ENCODE measurements at regions not wholly inside any gene's neighbourhood (a gene's known extent, or its start where the extent isn't known, plus 50 kb on each side); places are given as distances from the start of the nearest gene placed in this dataset.

DNA sequence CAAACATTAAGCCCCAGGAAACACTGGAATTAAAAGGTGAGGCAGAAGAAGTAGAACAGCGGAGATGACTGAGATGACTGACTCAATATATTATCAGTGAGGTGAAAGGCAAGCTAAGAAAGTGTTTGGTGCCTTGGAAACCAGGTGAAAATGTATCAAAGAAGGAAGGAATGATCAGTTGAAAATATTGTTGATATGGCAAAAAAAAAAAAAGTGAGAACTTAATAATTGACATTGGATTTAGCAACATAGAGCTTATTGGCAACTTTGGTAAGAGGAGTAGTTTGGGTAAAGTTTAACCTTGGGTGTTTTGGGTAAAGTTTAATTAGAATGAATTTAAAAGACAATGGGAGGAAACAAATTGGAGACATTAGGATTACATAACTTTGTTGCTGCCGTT is 127.7 kb upstream of the MYOCD start:
- H3K56ac ChIP-seq (ENCODE audit: low read length) = no peak overlapping the region

DNA sequence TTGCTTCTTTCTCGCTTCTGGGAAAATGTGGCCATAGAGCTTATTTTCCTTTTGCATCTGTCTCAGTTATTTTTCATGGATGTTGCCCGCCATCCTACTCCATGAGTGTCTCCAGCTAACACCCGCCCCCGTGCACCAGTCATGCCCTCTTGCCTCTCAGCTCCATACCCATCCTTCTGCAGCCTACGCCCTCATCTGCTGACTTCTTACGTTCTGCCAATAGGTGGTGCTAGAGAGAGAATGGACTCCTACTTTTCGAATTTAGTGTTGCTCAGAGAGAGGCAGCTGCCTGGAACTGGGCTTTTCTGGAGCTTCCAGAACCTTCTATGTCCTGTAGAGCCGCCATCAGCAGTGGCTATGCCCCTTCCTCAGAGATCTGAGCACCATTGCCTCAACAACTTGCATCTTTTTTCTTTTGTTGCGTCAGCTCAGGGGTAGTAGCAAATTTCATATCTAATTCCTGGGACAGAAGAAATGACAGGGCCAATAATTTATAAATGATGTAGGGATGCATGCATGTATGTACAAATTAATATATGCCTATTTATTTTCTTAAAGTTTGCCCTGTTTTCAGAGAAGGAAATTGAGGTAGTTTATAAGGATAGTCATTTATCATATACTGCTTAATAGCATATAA is 119.7 kb upstream of the MYOCD start:
- no peaks in the 10 kb centered on the region for H3K27me3 ChIP-seq (ENCODE audit: insufficient read depth, low read length, poor library complexity)
- no CpG with 5 or more reads among the region's 9 CpGs for WGBS (ENCODE audit: extremely low coverage, insufficient coverage, low lambda C conversion rate)
- no peaks in the 10 kb centered on the region for H3K36me3 ChIP-seq (ENCODE audit: control insufficient read depth, insufficient read depth, low read length)
- H3K4me1 ChIP-seq (ENCODE audit: control insufficient read depth, low read depth, low read length) = no peaks in the 10 kb centered on the region
- no peak overlapping the region for H3K23ac ChIP-seq (ENCODE audit: low read length)
- no peak overlapping the region for H4K5ac ChIP-seq (ENCODE audit: low read length)
- H3K4ac ChIP-seq (ENCODE audit: low read depth, low read length) = no peak overlapping the region
- H3K56ac ChIP-seq (ENCODE audit: low read length) = no peak overlapping the region
- H3K79me2 ChIP-seq (ENCODE audit: control insufficient read depth, insufficient read depth, low read length) = no peaks in the 10 kb centered on the region
- no peak overlapping the region for H2BK120ac ChIP-seq (ENCODE audit: low read depth, low read length)
- no peak overlapping the region for H3K18ac ChIP-seq (ENCODE audit: low read length)
- DNase-seq = peak; percentile 85
- no peak overlapping the region for H3K27ac ChIP-seq (ENCODE audit: low read depth, low read length)
- no peak overlapping the region for H2AK5ac ChIP-seq (ENCODE audit: low read length)
- no peak overlapping the region for H2BK15ac ChIP-seq (replicated peaks; ENCODE audit: low read depth)
- no peak overlapping the region for H4K8ac ChIP-seq (ENCODE audit: low read depth, low read length)
- no peak overlapping the region for H3K4me3 ChIP-seq (ENCODE audit: low read length)
- no peak overlapping the region for H3K9ac ChIP-seq (ENCODE audit: low read length)
- H3K4me2 ChIP-seq (ENCODE audit: low read length) = no peak overlapping the region
- no peak overlapping the region for H2BK5ac ChIP-seq (ENCODE audit: low read length)
- no peaks in the 10 kb centered on the region for H3K79me1 ChIP-seq (ENCODE audit: low read length)

More for the DNA sequence above, 127.7 kb upstream of the MYOCD start:
- H2AK5ac ChIP-seq (ENCODE audit: low read length) = no peak overlapping the region
- WGBS (ENCODE audit: extremely low coverage, insufficient coverage, low lambda C conversion rate) = no CpG with 5 or more reads among the region's 2 CpGs
- no peak overlapping the region for H3K27ac ChIP-seq (ENCODE audit: low read depth, low read length)
- H4K5ac ChIP-seq (ENCODE audit: low read length) = no peak overlapping the region
- H3K79me1 ChIP-seq (ENCODE audit: low read length) = no peaks in the 10 kb centered on the region
- no peak overlapping the region for H3K18ac ChIP-seq (ENCODE audit: low read length)
- no peaks in the 10 kb centered on the region for H3K27me3 ChIP-seq (ENCODE audit: insufficient read depth, low read length, poor library complexity)
- H3K4me2 ChIP-seq (ENCODE audit: low read length) = no peak overlapping the region
- H3K4ac ChIP-seq (ENCODE audit: low read depth, low read length) = no peak overlapping the region
- no peak overlapping the region for H2BK15ac ChIP-seq (replicated peaks; ENCODE audit: low read depth)
- no peak overlapping the region for H2BK120ac ChIP-seq (ENCODE audit: low read depth, low read length)
- no peak for DNase-seq
- H3K79me2 ChIP-seq (ENCODE audit: control insufficient read depth, insufficient read depth, low read length) = no peaks in the 10 kb centered on the region
- H3K23ac ChIP-seq (ENCODE audit: low read length) = no peak overlapping the region
- H4K8ac ChIP-seq (ENCODE audit: low read depth, low read length) = no peak overlapping the region
- no peak overlapping the region for H2BK5ac ChIP-seq (ENCODE audit: low read length)
- no peak overlapping the region for H3K9ac ChIP-seq (ENCODE audit: low read length)
- H3K36me3 ChIP-seq (ENCODE audit: control insufficient read depth, insufficient read depth, low read length) = no peaks in the 10 kb centered on the region
- peaks cover 2% of the 10 kb centered on the region for H3K4me1 ChIP-seq (ENCODE audit: control insufficient read depth, low read depth, low read length)
- H3K4me3 ChIP-seq (ENCODE audit: low read length) = no peak overlapping the region

DNA sequence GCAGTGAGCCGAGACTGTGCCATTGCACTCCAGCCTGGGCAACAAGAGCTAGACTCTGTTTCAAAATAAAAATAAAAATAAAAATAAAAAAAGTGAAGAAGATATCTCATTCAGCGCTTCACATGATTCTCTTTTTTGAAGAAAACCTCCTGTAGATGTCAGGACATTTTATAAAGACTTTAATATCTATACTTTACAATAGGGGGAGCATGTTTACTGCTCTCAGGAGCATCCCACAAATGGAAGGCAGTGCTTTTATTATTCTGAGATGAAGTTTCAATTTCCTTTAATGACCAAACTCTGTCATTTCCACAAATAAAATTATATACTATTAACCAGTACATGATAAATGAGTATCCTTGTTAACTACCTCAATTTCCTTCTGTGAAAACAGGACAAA is 118.7 kb upstream of the MYOCD start:
- no peaks in the 10 kb centered on the region for H3K79me1 ChIP-seq (ENCODE audit: low read length)
- no peak overlapping the region for H3K56ac ChIP-seq (ENCODE audit: low read length)
- H4K8ac ChIP-seq (ENCODE audit: low read depth, low read length) = no peak overlapping the region
- H3K4ac ChIP-seq (ENCODE audit: low read depth, low read length) = no peak overlapping the region
- WGBS (ENCODE audit: extremely low coverage, insufficient coverage, low lambda C conversion rate) = no CpG with 5 or more reads among the region's 2 CpGs
- H2BK5ac ChIP-seq (ENCODE audit: low read length) = no peak overlapping the region
- no peak overlapping the region for H2BK120ac ChIP-seq (ENCODE audit: low read depth, low read length)
- no peak overlapping the region for H3K23ac ChIP-seq (ENCODE audit: low read length)
- no peaks in the 10 kb centered on the region for H3K27me3 ChIP-seq (ENCODE audit: insufficient read depth, low read length, poor library complexity)
- no peak for DNase-seq
- H3K79me2 ChIP-seq (ENCODE audit: control insufficient read depth, insufficient read depth, low read length) = no peaks in the 10 kb centered on the region
- H3K27ac ChIP-seq (ENCODE audit: low read depth, low read length) = no peak overlapping the region
- no peak overlapping the region for H3K18ac ChIP-seq (ENCODE audit: low read length)
- H3K4me3 ChIP-seq (ENCODE audit: low read length) = no peak overlapping the region
- H3K36me3 ChIP-seq (ENCODE audit: control insufficient read depth, insufficient read depth, low read length) = no peaks in the 10 kb centered on the region
- H2BK15ac ChIP-seq (replicated peaks; ENCODE audit: low read depth) = no peak overlapping the region
- H3K4me2 ChIP-seq (ENCODE audit: low read length) = no peak overlapping the region
- H3K4me1 ChIP-seq (ENCODE audit: control insufficient read depth, low read depth, low read length) = no peaks in the 10 kb centered on the region
- H3K9ac ChIP-seq (ENCODE audit: low read length) = no peak overlapping the region
- H2AK5ac ChIP-seq (ENCODE audit: low read length) = no peak overlapping the region
- H4K5ac ChIP-seq (ENCODE audit: low read length) = no peak overlapping the region

- Histone ChIP-seq H4K8ac (ENCODE audit: low read depth, low read length) (no peak overlapping the region), H3K36me3 (ENCODE audit: control insufficient read depth, insufficient read depth, low read length) (no peaks in the 10 kb centered on the region), H3K79me2 (ENCODE audit: control insufficient read depth, insufficient read depth, low read length) (no peaks in the 10 kb centered on the region), H3K56ac (ENCODE audit: low read length) (no peak overlapping the region), H2BK15ac (replicated peaks; ENCODE audit: low read depth) (no peak overlapping the region), H2AK5ac (ENCODE audit: low read length) (no peak overlapping the region), H3K27ac (ENCODE audit: low read depth, low read length) (no peak overlapping the region), H3K4ac (ENCODE audit: low read depth, low read length) (no peak overlapping the region), H3K4me1 (ENCODE audit: control insufficient read depth, low read depth, low read length) (no peaks in the 10 kb centered on the region), H3K4me3 (ENCODE audit: low read length) (no peak overlapping the region), H2BK5ac (ENCODE audit: low read length) (no peak overlapping the region), H3K23ac (ENCODE audit: low read length) (no peak overlapping the region), H3K18ac (ENCODE audit: low read length) (no peak overlapping the region), H3K27me3 (ENCODE audit: insufficient read depth, low read length, poor library complexity) (no peaks in the 10 kb centered on the region), H3K4me2 (ENCODE audit: low read length) (no peak overlapping the region), H3K9ac (ENCODE audit: low read length) (no peak overlapping the region), H3K79me1 (ENCODE audit: low read length) (no peaks in the 10 kb centered on the region), H2BK120ac (ENCODE audit: low read depth, low read length) (no peak overlapping the region), H4K5ac (ENCODE audit: low read length) (no peak overlapping the region)
- no peak for DNase-seq
- no CpG with 5 or more reads among the region's 5 CpGs for WGBS (ENCODE audit: extremely low coverage, insufficient coverage, low lambda C conversion rate)
Observed at GRCh38 chr17:12547831-12548230, 117.9 kb upstream of the MYOCD start.

DNA sequence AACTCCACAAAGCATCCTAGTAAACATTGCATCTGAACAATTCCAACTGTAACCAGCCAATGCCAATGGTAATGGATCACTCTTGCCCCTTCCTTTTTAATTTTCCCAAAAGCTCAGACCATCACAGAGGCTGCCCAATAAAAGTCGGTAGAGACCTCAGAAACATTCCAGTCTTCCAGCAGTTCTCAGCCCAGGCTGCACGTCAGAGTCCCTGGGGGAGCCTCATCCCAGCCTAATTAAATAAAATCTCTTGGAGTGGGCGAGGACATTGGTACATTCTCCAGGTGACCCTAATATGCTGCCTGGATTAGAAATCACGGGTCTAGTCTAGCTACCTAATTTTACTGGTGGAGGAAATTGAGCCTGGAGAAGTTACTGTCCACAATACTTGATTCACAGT is 117.1 kb upstream of the MYOCD start:
- H2BK15ac ChIP-seq (replicated peaks; ENCODE audit: low read depth) = no peak overlapping the region
- no peak overlapping the region for H3K27ac ChIP-seq (ENCODE audit: low read depth, low read length)
- no peak overlapping the region for H3K4me3 ChIP-seq (ENCODE audit: low read length)
- H3K27me3 ChIP-seq (ENCODE audit: insufficient read depth, low read length, poor library complexity) = no peaks in the 10 kb centered on the region
- no peaks in the 10 kb centered on the region for H3K36me3 ChIP-seq (ENCODE audit: control insufficient read depth, insufficient read depth, low read length)
- no peak overlapping the region for H2AK5ac ChIP-seq (ENCODE audit: low read length)
- no peak overlapping the region for H3K9ac ChIP-seq (ENCODE audit: low read length)
- H3K4me1 ChIP-seq (ENCODE audit: control insufficient read depth, low read depth, low read length) = no peaks in the 10 kb centered on the region
- H2BK5ac ChIP-seq (ENCODE audit: low read length) = no peak overlapping the region
- H3K4ac ChIP-seq (ENCODE audit: low read depth, low read length) = no peak overlapping the region
- no peaks in the 10 kb centered on the region for H3K79me1 ChIP-seq (ENCODE audit: low read length)
- H4K8ac ChIP-seq (ENCODE audit: low read depth, low read length) = no peak overlapping the region
- H2BK120ac ChIP-seq (ENCODE audit: low read depth, low read length) = no peak overlapping the region
- peak overlapping the region; percentile 64 for H3K18ac ChIP-seq (ENCODE audit: low read length)
- no peak overlapping the region for H3K23ac ChIP-seq (ENCODE audit: low read length)
- H4K5ac ChIP-seq (ENCODE audit: low read length) = no peak overlapping the region
- DNase-seq = no peak
- H3K56ac ChIP-seq (ENCODE audit: low read length) = no peak overlapping the region
- no peak overlapping the region for H3K4me2 ChIP-seq (ENCODE audit: low read length)
- H3K79me2 ChIP-seq (ENCODE audit: control insufficient read depth, insufficient read depth, low read length) = no peaks in the 10 kb centered on the region
- WGBS (ENCODE audit: extremely low coverage, insufficient coverage, low lambda C conversion rate) = no CpG with 5 or more reads among the region's 4 CpGs

- no peak overlapping the region for H3K9ac ChIP-seq (ENCODE audit: low read length)
- whole genome bisulfite sequencing (ENCODE audit: extremely low coverage, insufficient coverage, low lambda C conversion rate) = no CpG with 5 or more reads among the region's 14 CpGs
Observed at GRCh38 chr17:12549499-12550041, 116.1 kb upstream of the MYOCD start.

More at GRCh38 chr17:12549499-12550041, 116.1 kb upstream of the MYOCD start:
- Histone ChIP-seq H2BK120ac (ENCODE audit: low read depth, low read length) (no peak overlapping the region), H2BK5ac (ENCODE audit: low read length) (no peak overlapping the region), H3K27ac (ENCODE audit: low read depth, low read length) (no peak overlapping the region), H3K4me1 (ENCODE audit: control insufficient read depth, low read depth, low read length) (no peaks in the 10 kb centered on the region), H3K56ac (ENCODE audit: low read length) (no peak overlapping the region), H3K27me3 (ENCODE audit: insufficient read depth, low read length, poor library complexity) (no peaks in the 10 kb centered on the region), H4K5ac (ENCODE audit: low read length) (no peak overlapping the region), H4K8ac (ENCODE audit: low read depth, low read length) (no peak overlapping the region), H2BK15ac (replicated peaks; ENCODE audit: low read depth) (no peak overlapping the region), H3K79me1 (ENCODE audit: low read length) (no peaks in the 10 kb centered on the region), H3K4me3 (ENCODE audit: low read length) (no peak overlapping the region), H3K4me2 (ENCODE audit: low read length) (no peak overlapping the region), H3K79me2 (ENCODE audit: control insufficient read depth, insufficient read depth, low read length) (no peaks in the 10 kb centered on the region), H3K18ac (ENCODE audit: low read length) (no peak overlapping the region), H2AK5ac (ENCODE audit: low read length) (no peak overlapping the region), H3K4ac (ENCODE audit: low read depth, low read length) (no peak overlapping the region), H3K23ac (ENCODE audit: low read length) (no peak overlapping the region), H3K36me3 (ENCODE audit: control insufficient read depth, insufficient read depth, low read length) (no peaks in the 10 kb centered on the region)
- peak; percentile 86 for DNase-seq

Data from mesendoderm (in vitro differentiated cells).